C4-2B (cell line): ENCODE measurements at regions not wholly inside any gene's neighbourhood (a gene's known extent, or its start where the extent isn't known, plus 50 kb on each side); places are given as distances from the start of the nearest gene placed in this dataset.

Source experiments
- CTCF ChIP-seq: fragments of 450-650 bp; conservative IDR thresholded peaks from 2 replicates; pipeline ENCODE4 v1.5.1; 2017; ENCODE audit warnings: mild to moderate bottlenecking
- ZFX ChIP-seq: fragments of 450-650 bp; IDR thresholded peaks from 2 replicates; pipeline ENCODE4 v1.6.1; 2017

- TF ChIP-seq CTCF (no peak), ZFX (no peak)
Observed at GRCh38 chr5:89211836-89212235, 328.9 kb upstream of the MEF2C start.
